Kidney (tissue), 13 donors: ENCODE measurements at regions not wholly inside any gene's neighbourhood (a gene's known extent, or its start where the extent isn't known, plus 50 kb on each side); places are given as distances from the start of the nearest gene placed in this dataset.

ENCODE experiments used
- DNase-seq, 5 donors: peaks; one replicate each; pipeline ENCODE4 v3.0.0-alpha.2; 2013 to 2020
- FAIRE-seq: peaks from 2 replicates; lab custom pipeline; 2012; peaks lifted over from hg19 to GRCh38; lab: Jason Lieb, UNC
- H3K27ac ChIP-seq, 2 donors: one replicate each; pipeline ENCODE4 v1.7.0; 2013; ENCODE audit warnings: low read depth in 2 of 2, low read length in 2 of 2, inconsistent platforms in 1 of 2
- H3K27me3 ChIP-seq: one replicate; pipeline ENCODE4 v1.7.1; 2013; ENCODE audit warnings: low read length, inconsistent platforms; ENCODE audit not compliant: control insufficient read depth, insufficient read depth
- H3K36me3 ChIP-seq, 3 donors: one replicate each; pipeline versions ENCODE4 v1.7.0 to v1.7.1; 2013; ENCODE audit warnings: low read length in 3 of 3, control low read depth in 1 of 3, inconsistent platforms in 1 of 3; ENCODE audit not compliant: insufficient read depth in 3 of 3, control insufficient read depth in 2 of 3
- H3K4me1 ChIP-seq, 3 donors: one replicate each; pipeline versions ENCODE4 v1.7.0 to v1.7.1; 2013; ENCODE audit warnings: low read length in 3 of 3, inconsistent platforms in 1 of 3, low read depth in 1 of 3; ENCODE audit not compliant: control insufficient read depth in 2 of 3, insufficient read depth in 2 of 3
- H3K4me3 ChIP-seq, 3 donors: one replicate each; pipeline versions ENCODE4 v1.7.0 to v1.8.1; 2013; ENCODE audit warnings: low read length in 3 of 3, control low read depth in 1 of 3, inconsistent platforms in 1 of 3
- H3K9ac ChIP-seq, 3 donors: one replicate each; pipeline versions ENCODE4 v1.7.0 to v1.7.1; 2013; ENCODE audit warnings: low read length in 3 of 3, control low read depth in 1 of 3, inconsistent platforms in 1 of 3
- H3K9me3 ChIP-seq, 3 donors: one replicate each; pipeline versions ENCODE4 v1.7.0 to v1.7.1; 2013; ENCODE audit warnings: low read length in 3 of 3, control low read depth in 1 of 3, inconsistent platforms in 1 of 3; ENCODE audit not compliant: control insufficient read depth in 2 of 3, insufficient read depth in 1 of 3
- intact Hi-C: fragments of 100-400 bp; cut with DNase I; formaldehyde crosslinking; loops from one replicate; pipeline ENCODE4 v1.11.1; 2022
- TF ChIP-seq, protein P1 (sequence below): IDR thresholded peaks from 3 replicates; pipeline ENCODE4 v1.5.1; 2012; ENCODE audit warnings: mild to moderate bottlenecking, moderate library complexity, borderline replicate concordance; ENCODE audit not compliant: insufficient read depth; ENCODE audit errors: extremely low read depth
- donor health status: control.
- donor health status: control.
- donor health status: control.
- donor health status: control.
- donor health status: control.
- donor health status: DM: yes; HTN: yes; CAD: no.
- donor health status: Normal renal cell carcinoma (clear cell type).

GRCh38 chr2:212919238-212919637, 232.2 kb downstream of the IKZF2 start:
- no peak overlapping the region for H3K4me3 ChIP-seq
- DNase-seq = peak in 1 of 5 donors; percentile 47
- TF ChIP-seq, protein P1, sequence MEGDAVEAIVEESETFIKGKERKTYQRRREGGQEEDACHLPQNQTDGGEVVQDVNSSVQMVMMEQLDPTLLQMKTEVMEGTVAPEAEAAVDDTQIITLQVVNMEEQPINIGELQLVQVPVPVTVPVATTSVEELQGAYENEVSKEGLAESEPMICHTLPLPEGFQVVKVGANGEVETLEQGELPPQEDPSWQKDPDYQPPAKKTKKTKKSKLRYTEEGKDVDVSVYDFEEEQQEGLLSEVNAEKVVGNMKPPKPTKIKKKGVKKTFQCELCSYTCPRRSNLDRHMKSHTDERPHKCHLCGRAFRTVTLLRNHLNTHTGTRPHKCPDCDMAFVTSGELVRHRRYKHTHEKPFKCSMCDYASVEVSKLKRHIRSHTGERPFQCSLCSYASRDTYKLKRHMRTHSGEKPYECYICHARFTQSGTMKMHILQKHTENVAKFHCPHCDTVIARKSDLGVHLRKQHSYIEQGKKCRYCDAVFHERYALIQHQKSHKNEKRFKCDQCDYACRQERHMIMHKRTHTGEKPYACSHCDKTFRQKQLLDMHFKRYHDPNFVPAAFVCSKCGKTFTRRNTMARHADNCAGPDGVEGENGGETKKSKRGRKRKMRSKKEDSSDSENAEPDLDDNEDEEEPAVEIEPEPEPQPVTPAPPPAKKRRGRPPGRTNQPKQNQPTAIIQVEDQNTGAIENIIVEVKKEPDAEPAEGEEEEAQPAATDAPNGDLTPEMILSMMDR = no peak
- FAIRE-seq = no peak
- H3K27me3 ChIP-seq = no peaks in the 10 kb centered on the region
- no peaks in the 10 kb centered on the region for H3K4me1 ChIP-seq
- H3K36me3 ChIP-seq = no peaks in the 10 kb centered on the region
- intact Hi-C loops = no loop called here
- H3K27ac ChIP-seq = no peak overlapping the region
- no peaks in the 10 kb centered on the region for H3K9me3 ChIP-seq
- H3K9ac ChIP-seq = no peak overlapping the region

- no peaks in the 10 kb centered on the region for H3K4me1 ChIP-seq
- TF ChIP-seq, protein P1 = no peak
- no peak for DNase-seq
- H3K9ac ChIP-seq = no peak overlapping the region
- H3K27me3 ChIP-seq = no peaks in the 10 kb centered on the region
- H3K4me3 ChIP-seq = no peak overlapping the region
- H3K27ac ChIP-seq = no peak overlapping the region
- no peak for FAIRE-seq
- intact Hi-C loops = no loop called here
- no peaks in the 10 kb centered on the region for H3K9me3 ChIP-seq
- no peaks in the 10 kb centered on the region for H3K36me3 ChIP-seq
Observed at GRCh38 chr2:212918336-212918735, 233.1 kb downstream of the IKZF2 start.

DNA sequence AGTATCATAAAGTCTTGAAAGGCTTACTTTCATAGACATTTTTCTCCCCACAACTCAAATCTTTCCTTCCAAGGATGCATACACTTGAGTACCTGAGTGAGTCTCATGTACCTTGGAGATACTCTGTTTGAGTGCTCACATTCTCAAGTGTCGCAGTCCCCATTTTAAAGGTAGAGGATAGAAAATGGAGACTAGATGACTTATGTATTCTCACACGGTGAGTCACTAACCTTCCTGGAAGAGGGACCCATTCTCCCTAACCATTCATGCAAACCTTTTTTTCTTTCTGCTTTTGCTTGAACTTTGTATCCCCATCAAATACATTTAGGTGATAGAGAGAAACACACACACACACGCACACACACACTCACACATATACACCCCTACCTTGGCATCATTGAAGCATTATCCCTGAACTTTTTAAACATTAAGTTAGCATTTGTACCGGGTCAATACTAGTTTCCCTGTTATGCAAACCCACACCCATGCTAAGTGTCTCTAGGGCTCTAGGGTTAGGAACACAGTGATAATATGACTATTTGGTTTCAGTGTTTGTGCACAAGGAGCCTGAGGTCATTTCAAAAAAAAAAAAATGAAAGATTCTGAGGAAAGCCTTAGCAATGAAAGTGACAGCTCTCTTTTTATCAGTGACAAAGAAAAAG, 236.2 kb downstream of the IKZF2 start:
- intact Hi-C loops = no loop called here
- no peak overlapping the region for H3K27ac ChIP-seq
- no peak for FAIRE-seq

More for the DNA sequence above, 236.2 kb downstream of the IKZF2 start:
- TF ChIP-seq, protein P1 = no peak
- no peaks in the 10 kb centered on the region for H3K4me1 ChIP-seq
- H3K27me3 ChIP-seq = no peaks in the 10 kb centered on the region
- no peak overlapping the region for H3K9ac ChIP-seq
- no peak overlapping the region for H3K4me3 ChIP-seq
- H3K9me3 ChIP-seq = no peaks in the 10 kb centered on the region
- no peaks in the 10 kb centered on the region for H3K36me3 ChIP-seq
- no peak for DNase-seq
